Testis (tissue), 2 donors: ENCODE measurements at regions not wholly inside any gene's neighbourhood (a gene's known extent, or its start where the extent isn't known, plus 50 kb on each side); places are given as distances from the start of the nearest gene placed in this dataset.

Experiments used
- DNase-seq: peaks from one replicate; pipeline ENCODE4 v3.0.0-alpha.2; 2019
- H3K27ac ChIP-seq, 2 donors: fragments of 200-600 bp; sonication (generic); one replicate each; pipeline ENCODE4 v1.5.1; 2019
- H3K27me3 ChIP-seq: fragments of 200-600 bp; sonication (generic); one replicate; pipeline ENCODE4 v1.5.1; 2019
- H3K36me3 ChIP-seq: fragments of 200-600 bp; sonication (generic); one replicate; pipeline ENCODE4 v1.5.1; 2017; ENCODE audit warnings: low read depth; ENCODE audit errors: missing control alignments
- H3K4me1 ChIP-seq: fragments of 200-600 bp; sonication (generic); one replicate; pipeline ENCODE4 v1.5.1; 2019
- H3K4me3 ChIP-seq, 2 donors: fragments of 200-600 bp; sonication (generic); one replicate each; pipeline ENCODE4 v1.5.1; 2017 to 2019
- H3K9me3 ChIP-seq: fragments of 200-600 bp; sonication (generic); one replicate; pipeline ENCODE4 v1.5.1; 2017
- CTCF ChIP-seq, 3 experiments: fragments of 450-650 bp in 2 of 3; fragments of 200-600 bp in 1 of 3; sonication (generic) in 1 of 3; IDR thresholded peaks; one replicate each; pipeline ENCODE4 v1.5.1; 2016 to 2019; ENCODE audit warnings: antibody characterized with exemption in 3 of 3, mild to moderate bottlenecking in 2 of 3, moderate library complexity in 1 of 3
- POLR2A ChIP-seq: fragments of 450-650 bp; IDR thresholded peaks from one replicate; pipeline ENCODE4 v1.6.1; 2017; ENCODE audit warnings: antibody characterized with exemption, mild to moderate bottlenecking, moderate library complexity
- WGBS, 2 donors: methylation state at CpG; one replicate each; pipeline ENCODE4 v1.1.5; 2018; 5-methylcytosine and 5-hydroxymethylcytosine counted together
- intact Hi-C: fragments of 100-400 bp; cut with DNase I; formaldehyde crosslinking; loops from one replicate; pipeline ENCODE4 v1.15.1; 2023; ENCODE audit warnings: low total_unique reads

DNA sequence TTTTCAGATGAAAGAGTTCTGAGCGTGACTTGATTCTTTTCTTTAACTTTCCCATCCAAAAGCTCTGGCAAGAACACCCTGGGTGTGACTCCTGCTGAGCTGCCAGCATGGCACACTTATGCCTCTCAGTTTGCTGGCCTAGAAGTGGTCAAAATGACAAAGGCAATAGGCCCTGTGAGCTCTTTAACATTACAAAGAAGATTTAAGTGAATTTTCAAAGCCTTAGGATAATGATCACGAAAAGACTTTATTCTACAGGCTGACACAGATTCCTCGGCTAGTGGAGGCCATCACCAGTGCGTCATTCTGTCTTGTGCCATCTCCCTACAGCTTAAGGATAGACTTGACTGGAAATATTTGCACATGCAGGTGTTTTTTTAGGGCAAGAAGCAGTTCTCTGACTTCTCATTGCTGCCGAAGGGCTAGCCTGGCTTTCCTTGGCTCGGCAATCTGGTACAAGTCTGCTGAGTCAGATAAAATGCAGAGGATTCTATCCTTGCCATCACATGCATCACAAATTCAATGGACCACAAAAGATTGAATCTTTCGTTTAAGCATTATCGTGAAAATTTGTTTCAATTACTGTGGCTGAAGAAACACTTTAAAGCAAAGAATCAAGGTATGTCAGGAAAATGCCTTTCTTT lies 311.5 kb downstream of the COX7C start:
- H3K27me3 ChIP-seq, result no peaks in the 10 kb centered on the region
- no peaks in the 10 kb centered on the region for H3K9me3 ChIP-seq
- no peaks in the 10 kb centered on the region for H3K36me3 ChIP-seq
- no peak for TF ChIP-seq CTCF (IDR thresholded peaks at IDR 0.05)
- H3K4me1 ChIP-seq, result no peaks in the 10 kb centered on the region
- WGBS, 2 donors, result 67 to 70% methylated on average over 8 of the region's 8 CpGs
- no peak overlapping the region for H3K4me3 ChIP-seq
- DNase-seq, result no peak
- intact Hi-C loops, result no loop called here
- H3K27ac ChIP-seq, result no peak overlapping the region

DNA sequence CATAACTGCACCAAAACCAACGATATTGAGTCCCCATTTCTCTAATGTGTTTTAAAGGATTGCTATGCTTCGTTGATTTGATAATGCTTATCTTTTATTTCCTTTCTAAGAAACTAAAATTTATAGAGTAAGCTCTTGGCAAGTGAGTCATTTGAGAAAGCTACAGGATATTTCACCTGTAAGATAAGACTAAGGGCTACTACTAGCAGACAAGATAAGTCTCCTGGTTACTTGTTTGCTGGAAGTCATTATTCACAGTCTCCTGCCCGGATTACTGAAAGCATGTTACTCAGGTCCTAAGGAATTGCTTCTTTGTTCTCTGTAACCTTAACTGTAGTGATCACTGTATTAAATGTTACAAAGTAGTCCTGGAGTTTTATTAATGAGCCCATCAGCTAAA lies 315.9 kb upstream of the RASA1 start:
- no peak overlapping the region for H3K4me3 ChIP-seq
- no peak overlapping the region for H3K27ac ChIP-seq
- H3K9me3 ChIP-seq, result no peaks in the 10 kb centered on the region
- DNase-seq, result no peak
- H3K36me3 ChIP-seq, result no peaks in the 10 kb centered on the region
- WGBS, 2 donors, result 76 to 79% methylated on average over 3 of the region's 3 CpGs
- intact Hi-C loops, result no loop called here
- no peaks in the 10 kb centered on the region for H3K4me1 ChIP-seq
- TF ChIP-seq CTCF (IDR thresholded peaks at IDR 0.05), result no peak
- no peak for TF ChIP-seq POLR2A
- no peaks in the 10 kb centered on the region for H3K27me3 ChIP-seq

DNA sequence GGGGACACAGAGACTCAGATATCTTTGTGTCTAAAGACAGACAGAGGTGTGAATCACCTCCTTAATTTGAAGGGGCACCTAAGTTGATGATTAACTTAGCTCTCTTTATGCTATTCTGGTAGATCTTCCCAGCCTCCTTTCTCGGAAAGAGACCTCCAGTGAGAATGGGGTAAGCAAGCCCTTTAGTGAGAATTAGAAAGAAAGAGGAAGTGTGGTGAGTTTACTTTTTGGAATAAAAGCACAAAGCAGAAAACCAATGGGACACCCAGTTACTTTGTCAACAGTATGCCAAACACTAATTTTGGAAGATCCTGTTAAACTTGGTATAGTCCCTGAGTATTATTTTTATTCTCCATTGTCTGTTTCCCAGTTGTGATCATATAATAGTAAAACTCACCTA lies 302.8 kb upstream of the RASA1 start:
- H3K27me3 ChIP-seq, result no peaks in the 10 kb centered on the region
- DNase-seq, result no peak
- intact Hi-C loops, result no loop called here
- no peak overlapping the region for H3K27ac ChIP-seq
- H3K9me3 ChIP-seq, result no peaks in the 10 kb centered on the region
- TF ChIP-seq POLR2A, result no peak
- no peaks in the 10 kb centered on the region for H3K36me3 ChIP-seq
- 85 to 89% methylated on average over 1 of the region's 1 CpG for WGBS, 2 donors
- no peaks in the 10 kb centered on the region for H3K4me1 ChIP-seq
- H3K4me3 ChIP-seq, result no peak overlapping the region

DNA sequence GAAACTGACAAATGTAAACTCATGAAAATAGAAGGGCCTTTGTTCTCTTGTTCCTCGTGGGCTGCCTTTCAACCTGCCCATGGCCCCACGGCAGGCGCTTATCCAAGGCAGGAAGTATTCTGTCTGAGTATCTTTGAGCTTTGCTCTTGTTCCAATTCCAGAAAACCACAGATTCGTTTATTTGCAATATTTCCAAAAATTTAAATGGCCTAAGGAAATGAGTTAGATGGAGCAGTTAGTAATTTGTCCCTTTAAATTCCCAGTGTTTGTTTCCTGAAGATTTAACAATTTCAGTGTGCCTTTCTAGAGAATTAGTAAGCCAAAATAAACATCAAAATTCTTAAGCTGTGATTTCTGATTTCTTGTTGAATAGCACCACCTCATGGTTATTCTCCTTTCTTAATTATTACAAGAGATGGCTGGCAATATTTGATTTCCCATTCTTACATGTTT lies 299.4 kb upstream of the RASA1 start:
- 9 to 15% methylated on average over 4 of the region's 4 CpGs for WGBS, 2 donors

GRCh38 chr5:86970361-86970760 lies 297.3 kb upstream of the RASA1 start:
- no peak for DNase-seq
- TF ChIP-seq POLR2A (no peak), CTCF (IDR thresholded peaks at IDR 0.05) (no peak)
- whole genome bisulfite sequencing, 2 donors, result 93 to 94% methylated on average over 3 of the region's 3 CpGs

More for the DNA sequence above, 299.4 kb upstream of the RASA1 start:
- H3K27me3 ChIP-seq, result no peaks in the 10 kb centered on the region
- H3K4me1 ChIP-seq, result no peaks in the 10 kb centered on the region
- H3K27ac ChIP-seq, result no peak overlapping the region
- DNase-seq, result no peak
- TF ChIP-seq POLR2A (no peak), CTCF (IDR thresholded peaks at IDR 0.05) (peak in 2 of 3 experiments; percentile 19 to 33)
- H3K4me3 ChIP-seq, result no peak overlapping the region
- no peaks in the 10 kb centered on the region for H3K36me3 ChIP-seq
- H3K9me3 ChIP-seq, result no peaks in the 10 kb centered on the region
- intact Hi-C loops, result no loop called here

More at GRCh38 chr5:86970361-86970760, 297.3 kb upstream of the RASA1 start:
- no peaks in the 10 kb centered on the region for H3K27me3 ChIP-seq
- no peak overlapping the region for H3K27ac ChIP-seq
- H3K9me3 ChIP-seq, result no peaks in the 10 kb centered on the region
- no peaks in the 10 kb centered on the region for H3K4me1 ChIP-seq
- intact Hi-C loops, result no loop called here
- H3K36me3 ChIP-seq, result no peaks in the 10 kb centered on the region
- no peak overlapping the region for H3K4me3 ChIP-seq
